Thymus (tissue), 11 donors: ENCODE measurements at regions not wholly inside any gene's neighbourhood (a gene's known extent, or its start where the extent isn't known, plus 50 kb on each side); places are given as distances from the start of the nearest gene placed in this dataset.
"Not testable (repeated sequence)": the region's sequence is repeated elsewhere in the genome, so short reads cannot be mapped to it uniquely, and the experiment has no call there.

Experiments used
- DNase-seq, 9 donors: peaks; one replicate each; pipeline ENCODE4 v3.0.0-alpha.2; 2013; ENCODE audit warnings: low spot score in 9 of 9, low read depth in 6 of 9, missing footprints in 1 of 9
- H3K27ac ChIP-seq, 2 donors: one replicate each; pipeline ENCODE4 v1.5.1; 2013; ENCODE audit warnings: control low read depth in 1 of 2, low read depth in 1 of 2, low read length in 1 of 2, mild to moderate bottlenecking in 1 of 2, moderate library complexity in 1 of 2
- H3K27me3 ChIP-seq, 2 donors: one replicate each; pipeline ENCODE4 v1.5.1; 2013; ENCODE audit warnings: low read length in 1 of 2; ENCODE audit not compliant: control insufficient read depth in 2 of 2, insufficient read depth in 1 of 2
- H3K36me3 ChIP-seq, 2 donors: one replicate each; pipeline ENCODE4 v1.5.1; 2013; ENCODE audit warnings: low read length in 1 of 2, mild to moderate bottlenecking in 1 of 2, moderate library complexity in 1 of 2; ENCODE audit not compliant: control insufficient read depth in 2 of 2, insufficient read depth in 2 of 2
- H3K4me1 ChIP-seq, 2 donors: one replicate each; pipeline ENCODE4 v1.5.1; 2013; ENCODE audit warnings: low read length in 2 of 2; ENCODE audit not compliant: control insufficient read depth in 2 of 2, insufficient read depth in 2 of 2
- H3K4me3 ChIP-seq, 2 donors: one replicate each; pipeline ENCODE4 v1.5.1; 2013; ENCODE audit warnings: low read length in 2 of 2, control low read depth in 1 of 2, mild to moderate bottlenecking in 1 of 2
- H3K9me3 ChIP-seq, 2 donors: one replicate each; pipeline ENCODE4 v1.5.1; 2013; ENCODE audit warnings: low read length in 1 of 2, mild to moderate bottlenecking in 1 of 2; ENCODE audit not compliant: control insufficient read depth in 2 of 2, insufficient read depth in 1 of 2
- WGBS: extraction: QIAGEN DNeasy Blood & Tissue Kit; methylation state at CpG from one replicate; pipeline ENCODE4 v1.1.7; 2013; 5-methylcytosine and 5-hydroxymethylcytosine counted together
- donor health status: healthy.

DNA sequence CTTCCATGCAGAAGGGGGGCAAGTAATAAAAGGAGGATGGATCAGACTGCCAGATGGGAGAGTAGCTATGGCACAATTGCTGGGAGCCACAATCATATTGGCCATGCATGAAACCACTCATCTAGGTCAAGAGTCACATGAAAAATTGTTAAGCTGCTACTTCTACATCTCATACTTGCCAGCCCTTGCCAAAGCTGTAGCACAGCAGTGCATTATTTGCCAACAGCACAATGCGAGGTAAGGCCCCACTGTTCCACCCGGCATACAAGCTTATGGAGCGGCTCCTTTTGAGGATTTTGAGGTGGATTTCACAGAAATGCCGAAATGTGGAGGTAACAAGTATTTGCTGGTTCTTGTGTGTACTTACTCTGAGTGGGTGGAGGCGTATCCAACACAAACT, 109.9 kb upstream of the EPB41L4A start:
- H3K27ac ChIP-seq, result no peak overlapping the region
- H3K36me3 ChIP-seq, result no peaks in the 10 kb centered on the region
- H3K4me1 ChIP-seq, result no peaks in the 10 kb centered on the region
- H3K27me3 ChIP-seq, result no peaks in the 10 kb centered on the region
- no peak overlapping the region for H3K4me3 ChIP-seq
- DNase-seq, result no peak
- no peaks in the 10 kb centered on the region for H3K9me3 ChIP-seq
- WGBS, result 98% methylated on average over 5 of the region's 5 CpGs

- Histone ChIP-seq H3K36me3 (no peaks in the 10 kb centered on the region), H3K27me3 (no peaks in the 10 kb centered on the region), H3K9me3 (no peaks in the 10 kb centered on the region), H3K4me3 (no peak overlapping the region), H3K27ac (no peak overlapping the region), H3K4me1 (no peaks in the 10 kb centered on the region)
- DNase-seq, result no peak
- 48% methylated on average over 5 of the region's 5 CpGs for WGBS
Measured at GRCh38 chr5:112529525-112529924, 110.4 kb upstream of the EPB41L4A start.

DNA sequence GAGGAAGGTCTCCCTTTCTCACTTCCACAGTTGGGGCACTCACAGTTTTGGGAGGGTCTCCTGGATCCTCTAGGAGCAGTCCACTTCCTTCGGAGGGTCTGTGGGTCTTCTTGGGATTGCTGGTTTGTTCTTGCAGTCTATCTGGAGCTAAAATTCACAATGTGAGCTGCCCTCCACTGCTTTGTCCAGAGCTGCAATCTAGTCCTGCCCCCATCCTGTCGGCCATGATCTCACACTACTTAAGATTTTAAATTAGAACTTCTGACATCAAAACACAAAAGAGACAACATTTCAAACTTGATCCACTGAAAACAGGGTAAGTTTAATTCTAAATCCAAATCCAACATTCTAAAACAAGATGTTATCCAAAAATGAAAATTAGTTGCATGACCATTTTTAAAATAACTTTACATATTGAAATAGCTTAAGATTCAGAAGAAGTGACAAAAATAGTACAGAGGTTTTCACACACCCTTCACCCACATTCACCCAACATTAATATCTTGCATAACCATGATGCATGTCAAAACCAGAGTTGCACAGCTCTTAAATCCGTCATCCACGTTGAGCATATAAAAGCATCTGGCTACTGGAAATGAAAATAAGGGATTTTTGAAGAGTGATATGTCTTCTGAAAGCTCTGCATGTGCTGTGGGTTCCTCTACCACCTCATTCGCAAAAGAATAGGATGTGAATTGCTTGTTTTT, 113.7 kb upstream of the EPB41L4A start:
- Histone ChIP-seq H3K4me1 (no peaks in the 10 kb centered on the region), H3K27me3 (no peaks in the 10 kb centered on the region), H3K4me3 (no peak overlapping the region), H3K36me3 (no peaks in the 10 kb centered on the region), H3K9me3 (no peaks in the 10 kb centered on the region), H3K27ac (no peak overlapping the region)
- no peak for DNase-seq
- 88% methylated on average over 5 of the region's 5 CpGs for WGBS

DNA sequence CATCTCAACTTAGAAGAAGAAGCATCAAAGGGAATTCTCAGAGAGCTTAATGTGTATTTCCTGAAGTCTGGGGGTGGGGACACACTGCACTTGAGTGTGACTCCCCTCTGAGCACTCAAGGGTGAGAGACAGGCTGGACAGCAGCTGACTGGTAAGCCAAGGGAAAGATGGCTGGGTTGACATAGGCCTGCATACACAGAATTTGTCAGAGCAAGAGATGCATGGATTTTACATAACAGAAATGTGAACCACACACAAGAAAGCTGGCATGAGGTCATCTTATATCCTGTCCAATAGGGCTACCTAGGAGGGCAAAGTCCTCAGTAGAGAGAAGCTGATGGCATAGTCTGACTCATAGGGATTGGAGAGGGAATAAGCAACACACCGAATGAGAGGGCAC, 114.3 kb upstream of the EPB41L4A start:
- Histone ChIP-seq H3K27ac (no peak overlapping the region), H3K4me1 (no peaks in the 10 kb centered on the region), H3K27me3 (no peaks in the 10 kb centered on the region), H3K9me3 (no peaks in the 10 kb centered on the region), H3K4me3 (no peak overlapping the region), H3K36me3 (no peaks in the 10 kb centered on the region)
- 37% methylated on average over 1 of the region's 1 CpG for WGBS
- DNase-seq, result no peak

- no peak for DNase-seq
- Histone ChIP-seq H3K4me3 (no peak overlapping the region), H3K36me3 (no peaks in the 10 kb centered on the region), H3K9me3 (no peaks in the 10 kb centered on the region), H3K27me3 (no peaks in the 10 kb centered on the region), H3K4me1 (no peaks in the 10 kb centered on the region), H3K27ac (no peak overlapping the region)
- 96% methylated on average over 1 of the region's 1 CpG for WGBS
Measured at GRCh38 chr5:112534067-112534583, 115.0 kb upstream of the EPB41L4A start.

GRCh38 chr5:112534611-112535255, 115.7 kb upstream of the EPB41L4A start:
- Histone ChIP-seq H3K27me3 (no peaks in the 10 kb centered on the region), H3K36me3 (no peaks in the 10 kb centered on the region), H3K9me3 (no peaks in the 10 kb centered on the region), H3K4me3 (no peak overlapping the region), H3K27ac (no peak overlapping the region), H3K4me1 (no peaks in the 10 kb centered on the region)
- DNase-seq, result no peak
- WGBS, result 85% methylated on average over 4 of the region's 4 CpGs

- Histone ChIP-seq H3K27me3 (no peaks in the 10 kb centered on the region), H3K4me1 (no peaks in the 10 kb centered on the region), H3K9me3 (no peaks in the 10 kb centered on the region), H3K27ac (no peak overlapping the region), H3K4me3 (no peak overlapping the region), H3K36me3 (no peaks in the 10 kb centered on the region)
- no peak for DNase-seq
- 92% methylated on average over 2 of the region's 2 CpGs for WGBS
Measured at GRCh38 chr5:112535356-112535755, 116.3 kb upstream of the EPB41L4A start.

GRCh38 chr5:112544558-112544957, 125.5 kb upstream of the EPB41L4A start:
- H3K27me3 ChIP-seq, result not testable (repeated sequence)
- WGBS, result 80% methylated on average over 3 of the region's 3 CpGs

DNA sequence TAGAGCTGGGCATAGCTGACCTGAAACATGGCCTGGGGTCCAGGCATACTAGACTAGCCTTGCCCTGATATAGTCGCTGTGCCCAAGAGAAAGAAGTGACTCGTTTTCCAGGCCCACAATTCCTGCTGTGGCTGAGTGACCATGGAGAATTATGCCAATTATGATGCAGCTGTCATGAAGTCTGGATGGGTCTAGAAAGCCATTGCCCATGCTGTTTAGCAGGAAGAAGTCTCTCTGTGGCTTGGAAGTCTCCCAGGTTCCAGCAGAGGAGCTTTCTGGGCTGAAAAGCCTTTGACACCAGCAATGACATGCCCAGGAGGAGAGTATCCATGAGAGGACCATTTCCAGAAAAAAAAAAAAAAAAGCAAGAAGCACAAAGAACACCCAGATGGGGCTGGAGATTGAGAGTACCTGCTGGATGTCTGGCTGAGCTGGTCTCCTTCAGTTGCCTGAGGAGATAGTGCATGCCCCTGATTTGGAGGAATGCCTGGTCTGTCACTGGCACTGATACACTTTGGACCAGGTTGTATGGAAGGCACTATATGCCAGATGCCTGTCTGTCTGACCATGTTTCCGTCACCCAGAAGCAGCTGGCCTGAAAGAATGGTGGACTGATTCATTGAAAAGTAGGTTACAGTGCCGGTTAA, 128.0 kb upstream of the EPB41L4A start:
- Histone ChIP-seq H3K27ac (no peak overlapping the region), H3K4me1 (no peaks in the 10 kb centered on the region), H3K27me3 (no peaks in the 10 kb centered on the region), H3K4me3 (no peak overlapping the region), H3K9me3 (no peaks in the 10 kb centered on the region), H3K36me3 (no peaks in the 10 kb centered on the region)
- WGBS, result 94% methylated on average over 4 of the region's 4 CpGs
- DNase-seq, result no peak

More at GRCh38 chr5:112544558-112544957, 125.5 kb upstream of the EPB41L4A start:
- not testable (repeated sequence) for H3K4me3 ChIP-seq, H3K4me1 ChIP-seq, H3K9me3 ChIP-seq, DNase-seq, H3K36me3 ChIP-seq, H3K27ac ChIP-seq
